ENCODE measurements at regions not wholly inside any gene's neighbourhood (a gene's known extent, or its start where the extent isn't known, plus 50 kb on each side); places are given as distances from the start of the nearest gene placed in this dataset.
"Not testable (repeated sequence)": the region's sequence is repeated elsewhere in the genome, so short reads cannot be mapped to it uniquely, and the experiment has no call there.

GRCh38 chr2:16039055-16039454 is 98.7 kb downstream of the MYCN start:
- FAIRE-seq: no peak

- no peak for FAIRE-seq
Measured at GRCh38 chr2:16038621-16039020, 98.3 kb downstream of the MYCN start.

- FAIRE-seq: no peak
Measured at GRCh38 chr2:16037808-16038457, 97.6 kb downstream of the MYCN start.

GRCh38 chr2:16036951-16037350 is 96.6 kb downstream of the MYCN start:
- no peak for FAIRE-seq

GRCh38 chr2:16035747-16036745 is 95.7 kb downstream of the MYCN start:
- FAIRE-seq: no peak

- no peak for FAIRE-seq
Measured at GRCh38 chr2:16034975-16035746, 94.8 kb downstream of the MYCN start.

GRCh38 chr2:16034151-16034974 is 94.0 kb downstream of the MYCN start:
- no peak for FAIRE-seq

GRCh38 chr2:16033032-16033293 is 92.6 kb downstream of the MYCN start:
- FAIRE-seq: no peak

GRCh38 chr2:16032282-16033031 is 92.1 kb downstream of the MYCN start:
- no peak for FAIRE-seq

GRCh38 chr2:16031848-16032159 is 91.5 kb downstream of the MYCN start:
- FAIRE-seq: no peak

- FAIRE-seq: no peak
Measured at GRCh38 chr2:16031058-16031847, 90.9 kb downstream of the MYCN start.

GRCh38 chr2:16030206-16031057 is 90.1 kb downstream of the MYCN start:
- FAIRE-seq: no peak

- no peak for FAIRE-seq
Measured at GRCh38 chr2:16028644-16029043, 88.3 kb downstream of the MYCN start.

GRCh38 chr2:16026816-16027501 is 86.6 kb downstream of the MYCN start:
- FAIRE-seq: no peak

- no peak for FAIRE-seq
Measured at GRCh38 chr2:16025876-16026640, 85.7 kb downstream of the MYCN start.

- no peak for FAIRE-seq
Measured at GRCh38 chr2:16025211-16025875, 85.0 kb downstream of the MYCN start.

- FAIRE-seq: not testable (repeated sequence)
Measured at GRCh38 chr2:16024628-16025027, 84.3 kb downstream of the MYCN start.

All from endometrium (tissue), 2 donors.